Upper lobe of left lung (tissue), 4 donors: ENCODE measurements at regions not wholly inside any gene's neighbourhood (a gene's known extent, or its start where the extent isn't known, plus 50 kb on each side); places are given as distances from the start of the nearest gene placed in this dataset.

Experiments
- CTCF ChIP-seq, 6 experiments: fragments of 450-650 bp in 4 of 6; fragments of 200-600 bp in 2 of 6; sonication (generic) in 2 of 6; IDR thresholded peaks; one replicate each; pipeline ENCODE4 v1.5.1; 2016 to 2019; ENCODE audit warnings: antibody characterized with exemption in 6 of 6
- EP300 ChIP-seq, 4 donors: sonication (generic); formaldehyde crosslinking; IDR thresholded peaks; one replicate each; pipeline ENCODE4 v1.5.1; 2017; ENCODE audit warnings: antibody characterized with exemption in 4 of 4, control low read depth in 2 of 4
- POLR2A ChIP-seq, 4 donors: fragments of 450-650 bp; IDR thresholded peaks; one replicate each; pipeline ENCODE4 v1.5.1; 2016 to 2017; ENCODE audit warnings: antibody characterized with exemption in 4 of 4, mild to moderate bottlenecking in 2 of 4
- POLR2AphosphoS5 ChIP-seq, 2 donors: sonication (generic); formaldehyde crosslinking; IDR thresholded peaks; one replicate each; pipeline ENCODE4 v1.5.1; 2017; ENCODE audit warnings: antibody characterized with exemption in 2 of 2

GRCh38 chr13:61477619-61478018 is 62.0 kb upstream of the PCDH20 start:
- TF ChIP-seq POLR2A (IDR thresholded peaks at IDR 0.05) (no peak), CTCF (IDR thresholded peaks at IDR 0.05) (no peak), POLR2AphosphoS5 (IDR thresholded peaks at IDR 0.05) (no peak), EP300 (IDR thresholded peaks at IDR 0.05) (no peak)
